ENCODE measurements at regions not wholly inside any gene's neighbourhood (a gene's known extent, or its start where the extent isn't known, plus 50 kb on each side); places are given as distances from the start of the nearest gene placed in this dataset.

DNA sequence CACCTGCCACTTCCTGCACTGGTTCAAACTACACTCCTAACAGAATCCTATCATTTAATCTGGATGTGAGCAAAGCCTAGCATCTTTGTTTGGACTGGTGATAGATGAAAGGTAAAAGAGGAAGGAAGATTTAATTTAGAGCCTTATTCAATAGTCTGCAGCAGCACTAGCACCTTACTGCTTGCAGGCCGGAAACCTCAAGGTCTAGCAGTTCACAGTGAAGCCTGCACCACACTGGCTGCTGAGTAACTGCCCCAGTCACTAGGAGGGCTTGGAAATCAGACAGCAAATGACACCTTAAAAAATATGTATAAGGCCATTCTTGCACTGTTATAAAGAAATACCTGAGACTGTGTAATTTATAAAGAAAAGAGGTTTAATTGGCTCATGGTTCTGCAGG lies 358.0 kb downstream of the DAD1 start:
- Histone ChIP-seq H3K4me1 (ENCODE audit: control insufficient read depth in 2 of 2, insufficient read depth in 2 of 2, low read length in 2 of 2) (peaks cover 10 to 32% of the 10 kb centered on the region in 2 donors), H3K27me3 (ENCODE audit: control insufficient read depth in 2 of 2, insufficient read depth in 1 of 2, low read length in 1 of 2) (no peaks in the 10 kb centered on the region), H3K36me3 (ENCODE audit: control insufficient read depth in 2 of 2, insufficient read depth in 2 of 2, low read length in 1 of 2) (no peaks in the 10 kb centered on the region), H3K27ac (ENCODE audit: low read depth in 1 of 2, low read length in 1 of 2) (peak overlapping the region in 1 of 2 donors; percentile 64), H3K4me3 (ENCODE audit: low read length in 2 of 2) (no peak overlapping the region), H3K9me3 (ENCODE audit: control insufficient read depth in 2 of 2, insufficient read depth in 1 of 2, low read length in 1 of 2) (peaks cover 1 to 9% of the 10 kb centered on the region in 2 donors)
- 15% methylated on average over 1 of the region's 1 CpG for WGBS
- peak in 2 of 9 donors; percentile 48 to 68 for DNase-seq (ENCODE audit: low read depth in 6 of 9, low spot score in 9 of 9)

DNA sequence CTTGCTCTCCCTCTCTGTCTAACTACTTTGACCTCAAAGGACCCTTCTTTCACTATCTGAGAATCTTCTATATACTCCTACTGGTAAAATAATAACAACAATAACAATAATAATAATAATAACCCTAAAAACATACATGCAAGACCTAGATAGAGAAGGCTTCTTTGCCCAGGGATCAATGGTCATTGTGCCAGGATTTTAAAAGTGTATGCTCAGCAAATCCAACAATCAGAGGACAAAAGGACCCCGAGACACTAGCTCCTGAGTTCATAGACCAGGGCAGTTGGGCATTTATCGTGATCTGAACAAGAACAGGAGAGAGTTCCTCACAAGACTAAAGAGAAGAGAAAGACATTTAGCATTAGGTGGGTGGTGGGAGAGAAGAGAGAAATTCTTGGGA lies 358.5 kb downstream of the DAD1 start:
- Histone ChIP-seq H3K27ac (ENCODE audit: low read depth in 1 of 2, low read length in 1 of 2) (peak overlapping the region in 1 of 2 donors; percentile 64), H3K4me1 (ENCODE audit: control insufficient read depth in 2 of 2, insufficient read depth in 2 of 2, low read length in 2 of 2) (peaks cover 10 to 32% of the 10 kb centered on the region in 2 donors), H3K4me3 (ENCODE audit: low read length in 2 of 2) (no peak overlapping the region), H3K9me3 (ENCODE audit: control insufficient read depth in 2 of 2, insufficient read depth in 1 of 2, low read length in 1 of 2) (peaks cover 1 to 9% of the 10 kb centered on the region in 2 donors), H3K36me3 (ENCODE audit: control insufficient read depth in 2 of 2, insufficient read depth in 2 of 2, low read length in 1 of 2) (no peaks in the 10 kb centered on the region), H3K27me3 (ENCODE audit: control insufficient read depth in 2 of 2, insufficient read depth in 1 of 2, low read length in 1 of 2) (no peaks in the 10 kb centered on the region)
- no peak for DNase-seq (ENCODE audit: low read depth in 6 of 9, low spot score in 9 of 9)
- WGBS = 88% methylated on average over 2 of the region's 2 CpGs

DNA sequence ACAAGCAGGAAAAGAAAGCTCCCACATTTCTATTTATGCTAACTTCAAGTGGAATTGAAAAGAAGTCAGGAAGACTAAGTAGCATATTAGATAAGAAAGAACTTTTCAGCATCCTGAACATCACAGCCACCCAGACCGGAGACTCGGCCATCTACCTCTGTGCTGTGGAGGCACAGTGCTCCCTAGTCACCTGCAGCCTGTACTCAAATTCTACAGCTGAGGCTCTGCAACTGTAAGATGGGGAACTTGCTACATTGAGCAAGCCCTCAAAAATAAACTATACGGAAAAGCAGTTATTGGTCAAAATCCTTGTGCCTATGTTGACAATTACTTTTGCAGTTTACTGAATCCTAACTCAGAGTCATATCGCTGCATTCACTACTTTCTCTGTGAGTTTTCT lies 361.9 kb downstream of the DAD1 start:
- H3K4me1 ChIP-seq (ENCODE audit: control insufficient read depth in 2 of 2, insufficient read depth in 2 of 2, low read length in 2 of 2) = peaks cover 15 to 37% of the 10 kb centered on the region in 2 donors
- WGBS = 93% methylated on average over 4 of the region's 4 CpGs
- no peaks in the 10 kb centered on the region for H3K27me3 ChIP-seq (ENCODE audit: control insufficient read depth in 2 of 2, insufficient read depth in 1 of 2, low read length in 1 of 2)
- no peak for DNase-seq (ENCODE audit: low read depth in 6 of 9, low spot score in 9 of 9)
- peak overlapping the region; percentile 9 to 21 for H3K4me3 ChIP-seq (ENCODE audit: low read length in 2 of 2)
- H3K27ac ChIP-seq (ENCODE audit: low read depth in 1 of 2, low read length in 1 of 2) = peak overlapping the region; percentile 52 to 64
- H3K9me3 ChIP-seq (ENCODE audit: control insufficient read depth in 2 of 2, insufficient read depth in 1 of 2, low read length in 1 of 2) = peaks cover 0 to 3% of the 10 kb centered on the region in 2 donors
- no peaks in the 10 kb centered on the region for H3K36me3 ChIP-seq (ENCODE audit: control insufficient read depth in 2 of 2, insufficient read depth in 2 of 2, low read length in 1 of 2)

DNA sequence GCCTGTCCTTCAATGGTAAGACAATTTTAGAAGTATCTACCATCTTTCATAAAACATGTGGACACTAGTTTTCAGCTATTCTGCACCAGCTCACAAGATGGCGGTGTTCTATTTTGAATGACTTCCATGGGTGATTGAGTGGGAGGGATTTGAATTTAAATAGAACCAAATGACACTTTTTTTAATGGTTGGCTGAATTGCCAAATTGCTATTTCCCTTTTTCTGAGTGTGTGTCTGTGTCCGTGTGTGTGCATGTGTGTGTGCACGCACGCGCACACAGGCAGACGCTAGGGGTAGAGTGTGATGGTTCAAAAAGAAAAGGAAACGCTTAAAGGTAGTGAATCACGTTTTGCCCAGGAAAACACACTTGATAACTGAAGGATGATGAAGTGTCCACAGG lies 362.6 kb downstream of the DAD1 start:
- no peaks in the 10 kb centered on the region for H3K9me3 ChIP-seq (ENCODE audit: control insufficient read depth in 2 of 2, insufficient read depth in 1 of 2, low read length in 1 of 2)
- DNase-seq (ENCODE audit: low read depth in 6 of 9, low spot score in 9 of 9) = peak in 1 of 9 donors; percentile 71
- H3K27me3 ChIP-seq (ENCODE audit: control insufficient read depth in 2 of 2, insufficient read depth in 1 of 2, low read length in 1 of 2) = no peaks in the 10 kb centered on the region
- WGBS = 21% methylated on average over 8 of the region's 8 CpGs
- H3K27ac ChIP-seq (ENCODE audit: low read depth in 1 of 2, low read length in 1 of 2) = peak overlapping the region in 1 of 2 donors; percentile 64
- H3K4me1 ChIP-seq (ENCODE audit: control insufficient read depth in 2 of 2, insufficient read depth in 2 of 2, low read length in 2 of 2) = peaks cover 14 to 35% of the 10 kb centered on the region in 2 donors
- H3K36me3 ChIP-seq (ENCODE audit: control insufficient read depth in 2 of 2, insufficient read depth in 2 of 2, low read length in 1 of 2) = no peaks in the 10 kb centered on the region
- H3K4me3 ChIP-seq (ENCODE audit: low read length in 2 of 2) = peak overlapping the region; percentile 3 to 27

DNA sequence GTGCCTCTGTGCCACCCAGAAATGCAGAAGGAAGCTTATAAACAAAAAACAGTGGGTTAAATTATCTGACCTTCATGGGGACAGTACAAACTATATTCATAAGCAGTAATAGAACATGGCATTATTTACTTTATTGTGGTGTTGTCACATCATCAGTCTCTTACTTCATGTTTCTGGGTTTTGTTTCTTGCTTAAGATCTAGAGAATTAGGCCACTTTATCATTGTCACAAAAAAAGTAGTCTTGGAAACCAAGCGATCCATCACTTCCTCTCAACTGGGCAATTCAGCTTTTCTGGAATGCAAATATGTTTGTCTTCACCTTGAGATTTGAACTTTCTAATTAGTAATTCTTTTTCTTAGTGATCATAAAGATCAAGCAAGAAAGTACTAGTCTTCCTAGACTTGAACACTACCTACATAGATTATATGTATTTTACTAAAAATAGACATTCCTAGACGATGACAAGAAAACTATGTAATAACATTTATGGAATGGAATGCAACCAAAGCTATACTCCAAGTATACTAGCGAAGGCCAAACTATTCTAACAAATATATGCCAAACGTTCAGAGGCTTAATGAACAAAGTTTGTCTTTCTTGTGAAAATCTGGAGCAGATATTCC lies 363.4 kb downstream of the DAD1 start:
- Histone ChIP-seq H3K4me1 (ENCODE audit: control insufficient read depth in 2 of 2, insufficient read depth in 2 of 2, low read length in 2 of 2) (peaks cover 8 to 28% of the 10 kb centered on the region in 2 donors), H3K36me3 (ENCODE audit: control insufficient read depth in 2 of 2, insufficient read depth in 2 of 2, low read length in 1 of 2) (no peaks in the 10 kb centered on the region), H3K4me3 (ENCODE audit: low read length in 2 of 2) (no peak overlapping the region), H3K9me3 (ENCODE audit: control insufficient read depth in 2 of 2, insufficient read depth in 1 of 2, low read length in 1 of 2) (no peaks in the 10 kb centered on the region), H3K27ac (ENCODE audit: low read depth in 1 of 2, low read length in 1 of 2) (no peak overlapping the region), H3K27me3 (ENCODE audit: control insufficient read depth in 2 of 2, insufficient read depth in 1 of 2, low read length in 1 of 2) (no peaks in the 10 kb centered on the region)
- 94% methylated on average over 4 of the region's 4 CpGs for WGBS
- no peak for DNase-seq (ENCODE audit: low read depth in 6 of 9, low spot score in 9 of 9)

DNA sequence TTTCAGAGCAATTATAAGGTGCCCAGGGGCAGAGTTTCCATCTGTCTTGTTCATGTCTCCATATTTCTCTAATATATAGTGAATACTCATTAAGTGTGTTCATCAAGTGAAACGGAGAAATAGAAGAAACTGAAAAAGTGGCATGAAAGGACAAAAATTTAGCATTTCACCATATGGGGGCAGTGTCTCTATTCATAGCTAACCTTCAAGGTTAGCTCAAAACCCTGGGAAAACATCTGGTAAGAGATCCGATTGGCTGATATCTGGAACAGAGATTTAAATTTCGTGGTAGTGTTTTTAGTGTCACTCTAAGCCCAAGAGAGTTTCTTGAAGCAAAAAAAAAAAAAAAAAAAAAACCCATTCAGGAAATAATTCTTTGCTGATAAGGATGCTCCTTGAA lies 367.5 kb downstream of the DAD1 start:
- Histone ChIP-seq H3K36me3 (ENCODE audit: control insufficient read depth in 2 of 2, insufficient read depth in 2 of 2, low read length in 1 of 2) (no peaks in the 10 kb centered on the region), H3K4me1 (ENCODE audit: control insufficient read depth in 2 of 2, insufficient read depth in 2 of 2, low read length in 2 of 2) (peaks cover 13 to 18% of the 10 kb centered on the region in 2 donors), H3K4me3 (ENCODE audit: low read length in 2 of 2) (no peak overlapping the region), H3K27me3 (ENCODE audit: control insufficient read depth in 2 of 2, insufficient read depth in 1 of 2, low read length in 1 of 2) (no peaks in the 10 kb centered on the region), H3K9me3 (ENCODE audit: control insufficient read depth in 2 of 2, insufficient read depth in 1 of 2, low read length in 1 of 2) (no peaks in the 10 kb centered on the region), H3K27ac (ENCODE audit: low read depth in 1 of 2, low read length in 1 of 2) (no peak overlapping the region)
- peak in 4 of 9 donors; percentile 39 to 77 (median 48) for DNase-seq (ENCODE audit: low read depth in 6 of 9, low spot score in 9 of 9)
- WGBS = 11% methylated on average over 3 of the region's 3 CpGs

DNA sequence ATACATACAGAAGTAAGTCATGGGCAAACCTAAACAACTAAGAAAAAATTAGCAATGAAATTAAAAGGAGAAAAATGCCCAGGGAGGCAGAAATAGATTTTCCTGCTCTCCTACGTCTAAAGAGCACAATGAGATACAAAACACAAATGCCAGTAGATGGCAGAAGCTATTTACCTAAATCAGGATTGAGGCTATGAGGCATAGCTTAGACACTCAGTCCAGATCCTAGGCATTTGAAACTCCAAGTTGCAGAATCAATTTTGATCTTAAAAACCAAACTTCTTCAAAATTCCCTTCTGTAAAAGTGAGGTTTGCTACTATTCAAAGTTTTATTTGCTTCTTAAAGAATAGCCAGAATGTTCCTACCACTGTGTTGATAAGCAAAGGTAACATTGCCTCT lies 368.6 kb downstream of the DAD1 start:
- H3K36me3 ChIP-seq (ENCODE audit: control insufficient read depth in 2 of 2, insufficient read depth in 2 of 2, low read length in 1 of 2) = no peaks in the 10 kb centered on the region
- 76% methylated on average over 1 of the region's 1 CpG for WGBS
- H3K4me1 ChIP-seq (ENCODE audit: control insufficient read depth in 2 of 2, insufficient read depth in 2 of 2, low read length in 2 of 2) = peaks cover 13 to 17% of the 10 kb centered on the region in 2 donors
- H3K27me3 ChIP-seq (ENCODE audit: control insufficient read depth in 2 of 2, insufficient read depth in 1 of 2, low read length in 1 of 2) = no peaks in the 10 kb centered on the region
- H3K4me3 ChIP-seq (ENCODE audit: low read length in 2 of 2) = no peak overlapping the region
- no peaks in the 10 kb centered on the region for H3K9me3 ChIP-seq (ENCODE audit: control insufficient read depth in 2 of 2, insufficient read depth in 1 of 2, low read length in 1 of 2)
- no peak overlapping the region for H3K27ac ChIP-seq (ENCODE audit: low read depth in 1 of 2, low read length in 1 of 2)
- peak in 1 of 9 donors; percentile 39 for DNase-seq (ENCODE audit: low read depth in 6 of 9, low spot score in 9 of 9)

DNA sequence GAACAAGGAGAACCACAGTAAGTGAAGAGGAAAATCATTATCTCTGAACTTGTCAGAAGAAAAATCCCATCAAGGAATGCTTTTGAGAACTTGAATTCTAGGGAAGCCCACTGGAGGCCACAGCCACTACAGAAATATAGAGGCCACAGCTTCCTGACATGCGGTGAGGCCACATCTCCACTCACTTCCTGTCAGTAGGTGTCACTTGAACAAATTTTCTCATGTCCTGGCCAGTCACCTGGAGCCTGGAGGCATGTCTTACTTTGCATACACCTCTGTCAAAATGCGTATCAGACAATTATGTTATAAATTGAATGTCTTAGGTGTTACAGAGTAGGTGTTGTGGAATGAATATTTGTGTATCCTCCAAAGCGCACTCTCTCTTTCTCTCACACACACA lies 370.3 kb downstream of the DAD1 start:
- Histone ChIP-seq H3K27me3 (ENCODE audit: control insufficient read depth in 2 of 2, insufficient read depth in 1 of 2, low read length in 1 of 2) (no peaks in the 10 kb centered on the region), H3K4me1 (ENCODE audit: control insufficient read depth in 2 of 2, insufficient read depth in 2 of 2, low read length in 2 of 2) (peaks cover 13 to 17% of the 10 kb centered on the region in 2 donors), H3K4me3 (ENCODE audit: low read length in 2 of 2) (no peak overlapping the region), H3K9me3 (ENCODE audit: control insufficient read depth in 2 of 2, insufficient read depth in 1 of 2, low read length in 1 of 2) (no peaks in the 10 kb centered on the region), H3K36me3 (ENCODE audit: control insufficient read depth in 2 of 2, insufficient read depth in 2 of 2, low read length in 1 of 2) (no peaks in the 10 kb centered on the region), H3K27ac (ENCODE audit: low read depth in 1 of 2, low read length in 1 of 2) (no peak overlapping the region)
- DNase-seq (ENCODE audit: low read depth in 6 of 9, low spot score in 9 of 9) = peak in 1 of 9 donors; percentile 57
- WGBS = 67% methylated on average over 3 of the region's 3 CpGs

DNA sequence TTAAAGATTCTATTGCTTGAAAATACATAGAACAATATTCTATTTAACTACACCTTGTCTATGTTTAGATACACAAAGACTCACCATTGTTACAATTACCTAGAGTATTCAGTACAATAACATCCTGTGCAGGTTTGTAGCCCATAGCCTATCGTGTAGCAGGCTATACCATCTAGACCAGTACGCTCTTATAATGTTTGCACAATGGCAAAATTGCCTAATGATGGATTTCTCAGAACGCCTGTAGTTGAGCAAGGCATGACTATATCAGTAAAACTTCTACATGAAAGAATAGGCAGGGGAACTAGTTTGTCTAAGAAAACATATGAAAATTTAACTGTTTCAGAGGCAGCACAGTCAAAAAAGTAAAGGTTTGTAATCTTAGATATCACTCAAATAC lies 375.9 kb downstream of the DAD1 start:
- H3K9me3 ChIP-seq (ENCODE audit: control insufficient read depth in 2 of 2, insufficient read depth in 1 of 2, low read length in 1 of 2) = no peaks in the 10 kb centered on the region
- H3K4me3 ChIP-seq (ENCODE audit: low read length in 2 of 2) = no peak overlapping the region
- H3K27ac ChIP-seq (ENCODE audit: low read depth in 1 of 2, low read length in 1 of 2) = no peak overlapping the region
- H3K4me1 ChIP-seq (ENCODE audit: control insufficient read depth in 2 of 2, insufficient read depth in 2 of 2, low read length in 2 of 2) = no peaks in the 10 kb centered on the region
- H3K27me3 ChIP-seq (ENCODE audit: control insufficient read depth in 2 of 2, insufficient read depth in 1 of 2, low read length in 1 of 2) = no peaks in the 10 kb centered on the region
- DNase-seq (ENCODE audit: low read depth in 6 of 9, low spot score in 9 of 9) = no peak
- 97% methylated on average over 3 of the region's 3 CpGs for WGBS
- no peaks in the 10 kb centered on the region for H3K36me3 ChIP-seq (ENCODE audit: control insufficient read depth in 2 of 2, insufficient read depth in 2 of 2, low read length in 1 of 2)

All from thymus (tissue), 11 donors.